CD4-positive, alpha-beta T cell treated with Interleukin-17A for 1 hour (primary cell): ENCODE measurements at regions not wholly inside any gene's neighbourhood (a gene's known extent, or its start where the extent isn't known, plus 50 kb on each side); places are given as distances from the start of the nearest gene placed in this dataset.

ENCODE experiments used
- DNase-seq: peaks from one replicate; pipeline ENCODE4 v3.0.0-alpha.2; 2020

DNA sequence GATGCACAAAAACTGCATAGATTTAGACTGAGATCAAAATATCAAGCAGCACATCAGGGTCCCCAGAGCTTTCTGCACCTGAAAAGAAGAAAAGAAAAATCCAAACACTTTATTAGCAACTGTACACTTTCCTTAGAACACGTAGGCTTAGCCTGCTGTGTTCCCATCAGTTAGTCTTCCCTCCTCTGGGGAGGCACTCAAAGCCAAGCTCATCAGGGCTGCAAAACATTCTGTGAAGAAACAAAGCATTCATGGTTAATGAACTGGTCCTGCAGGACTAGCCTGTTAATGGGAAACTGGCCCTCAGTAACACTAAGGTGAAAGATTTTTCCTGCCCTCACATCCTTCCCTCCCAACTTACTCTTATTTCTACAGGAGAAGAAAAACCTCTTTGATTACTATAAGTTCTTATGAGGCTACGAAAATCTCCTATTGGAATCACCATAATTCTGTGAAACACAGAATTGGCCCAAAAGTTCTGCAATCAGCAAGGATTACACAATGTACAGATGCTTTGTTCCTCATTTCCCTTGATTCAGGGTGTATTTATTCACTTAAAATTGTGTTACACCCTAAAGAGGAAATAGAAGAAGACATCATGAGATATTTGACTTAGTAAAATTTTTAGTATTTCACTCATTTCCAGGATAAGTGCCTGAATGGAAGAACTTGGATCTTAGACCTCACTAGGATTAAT, 901.0 kb upstream of the MAP3K7 start:
- DNase-seq: no peak

DNA sequence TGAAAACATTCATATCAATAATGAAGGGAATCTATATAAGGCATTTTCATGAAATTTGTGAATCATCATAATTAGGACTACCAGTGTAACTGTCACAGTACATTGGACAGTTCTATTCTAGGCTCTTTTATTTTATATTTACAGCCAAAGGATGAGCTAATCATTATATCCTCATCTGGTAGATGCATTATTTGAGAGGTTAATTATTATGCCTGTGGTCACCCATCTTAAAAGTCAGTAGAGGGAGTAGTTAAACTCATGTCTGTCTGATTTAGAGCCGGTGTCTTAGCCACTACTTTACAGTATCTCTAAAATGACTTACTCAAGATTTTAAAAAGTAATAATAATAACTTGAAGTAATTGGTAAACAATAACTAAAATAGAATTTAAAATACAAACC, 899.3 kb upstream of the MAP3K7 start:
- no peak for DNase-seq

DNA sequence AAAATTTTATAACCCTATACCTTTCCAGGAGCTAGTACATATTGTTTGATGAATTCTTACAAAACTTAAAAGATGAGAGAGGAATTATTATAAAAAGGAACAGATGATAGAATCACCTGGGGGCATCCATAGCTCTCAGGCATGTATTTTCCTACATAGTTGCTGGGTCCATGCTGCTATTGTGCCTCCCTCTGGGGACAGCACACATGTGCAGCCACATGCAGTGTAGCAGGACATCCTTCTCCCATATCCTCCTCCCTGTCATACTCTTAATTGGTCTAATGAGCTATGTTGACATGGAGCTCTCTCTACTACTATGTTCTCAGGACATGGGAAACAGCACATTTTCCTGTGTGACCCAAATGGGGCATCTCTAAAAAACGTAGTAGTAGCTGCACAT, 898.2 kb upstream of the MAP3K7 start:
- DNase-seq: no peak

DNA sequence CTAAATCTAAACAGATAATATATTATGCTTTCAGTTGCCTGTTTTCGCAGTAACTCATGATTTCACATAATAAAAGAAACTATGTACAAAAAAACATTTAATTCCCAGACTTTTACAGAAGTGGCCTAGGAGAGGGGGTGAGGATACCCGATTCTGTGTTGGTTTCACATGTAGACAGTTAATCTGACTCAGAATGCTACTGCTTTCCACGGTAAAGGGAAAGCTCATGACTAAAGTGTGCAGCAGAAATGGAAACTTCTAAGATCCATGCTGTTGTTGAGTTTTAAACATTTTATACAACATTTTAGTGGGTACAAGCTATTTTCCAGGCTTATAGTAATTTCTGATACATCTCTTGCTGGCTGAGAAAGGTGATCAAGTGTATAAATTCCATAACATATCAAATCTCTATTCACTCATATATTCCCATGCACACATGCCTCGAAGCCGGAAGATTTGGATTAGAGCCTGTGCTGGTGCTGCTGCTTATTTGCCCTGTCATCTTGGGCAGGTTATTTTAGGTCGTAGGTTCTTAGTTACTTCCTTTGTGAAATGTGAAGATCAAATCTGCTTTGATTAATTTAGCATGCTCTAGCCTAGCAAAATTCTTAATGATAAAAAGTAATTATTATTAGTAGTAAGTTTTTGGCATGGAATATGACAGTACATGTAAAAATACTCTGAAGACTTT, 896.7 kb upstream of the MAP3K7 start:
- DNase-seq: no peak

DNA sequence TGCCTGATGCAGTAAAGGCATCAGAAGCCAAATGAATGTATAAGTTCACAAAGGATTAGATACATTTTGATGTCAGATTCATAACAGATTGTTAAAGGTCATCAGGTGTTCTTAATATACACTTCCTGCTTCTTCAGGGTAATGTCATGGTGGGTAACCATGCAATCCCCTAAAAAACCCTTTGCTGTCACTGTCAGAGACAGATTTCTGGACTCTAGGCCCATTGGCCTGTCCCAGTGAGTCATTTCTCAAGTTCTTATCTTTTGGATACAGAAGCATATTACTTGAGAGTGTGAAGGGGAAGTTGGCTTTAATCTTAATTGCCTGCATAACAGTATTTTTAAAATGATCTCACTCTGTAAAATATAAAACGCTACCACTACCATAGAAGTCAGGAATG, 895.6 kb upstream of the MAP3K7 start:
- no peak for DNase-seq

DNA sequence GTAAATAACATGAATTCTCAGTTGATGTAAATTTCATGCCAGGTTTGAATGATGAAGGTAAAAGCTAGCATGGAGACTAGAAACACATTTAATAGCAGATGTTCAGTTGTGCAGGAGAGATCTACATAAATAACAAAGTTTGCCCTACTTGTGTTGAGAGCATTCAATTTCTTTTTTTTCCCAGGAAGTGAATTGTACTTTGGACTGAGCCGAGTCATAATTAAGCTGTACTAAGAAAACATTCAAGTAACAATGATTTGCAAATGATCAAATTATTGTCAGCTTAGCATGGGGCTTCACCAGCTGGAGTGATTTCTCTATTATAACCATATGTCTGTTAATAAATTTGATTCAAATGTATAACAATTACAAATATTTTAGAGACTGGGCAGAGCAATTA, 893.5 kb upstream of the MAP3K7 start:
- DNase-seq: no peak

DNA sequence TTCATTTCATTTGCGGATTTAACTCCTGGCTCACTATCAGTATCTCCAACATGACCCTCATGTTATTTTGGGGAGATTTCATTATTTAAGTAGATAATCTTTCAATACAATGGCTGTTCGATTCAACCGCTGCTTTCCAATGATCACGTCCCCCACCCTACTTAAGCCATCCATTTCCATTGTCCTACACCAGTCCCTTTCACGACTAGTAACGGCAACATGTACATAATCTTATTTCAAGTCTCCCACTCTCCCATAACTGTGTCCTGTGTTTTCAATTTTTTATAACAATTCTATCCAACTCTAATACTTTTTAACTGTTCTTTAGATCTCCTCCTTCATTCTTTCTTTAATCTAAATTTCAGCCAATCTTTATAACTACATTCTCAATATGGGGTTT, 890.8 kb upstream of the MAP3K7 start:
- no peak for DNase-seq

DNA sequence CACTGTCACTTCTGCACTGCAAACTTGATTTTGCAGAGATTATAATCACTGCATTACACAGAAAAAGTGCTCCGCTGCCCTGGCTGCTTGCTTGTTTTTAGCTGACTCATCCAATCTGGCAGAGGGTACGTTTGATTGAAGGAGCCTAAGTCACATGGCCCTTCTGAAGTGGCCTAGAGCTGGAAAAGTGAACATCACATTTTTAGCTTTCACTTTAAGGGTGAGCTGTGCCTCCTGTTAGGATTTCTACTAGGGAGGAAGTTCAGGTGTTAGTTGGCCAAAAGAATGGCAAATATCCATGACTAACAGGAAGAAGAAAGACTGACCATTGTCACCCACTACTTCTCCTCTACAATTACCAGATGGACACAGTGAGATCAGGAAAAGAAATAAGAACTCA, 889.1 kb upstream of the MAP3K7 start:
- DNase-seq: no peak

DNA sequence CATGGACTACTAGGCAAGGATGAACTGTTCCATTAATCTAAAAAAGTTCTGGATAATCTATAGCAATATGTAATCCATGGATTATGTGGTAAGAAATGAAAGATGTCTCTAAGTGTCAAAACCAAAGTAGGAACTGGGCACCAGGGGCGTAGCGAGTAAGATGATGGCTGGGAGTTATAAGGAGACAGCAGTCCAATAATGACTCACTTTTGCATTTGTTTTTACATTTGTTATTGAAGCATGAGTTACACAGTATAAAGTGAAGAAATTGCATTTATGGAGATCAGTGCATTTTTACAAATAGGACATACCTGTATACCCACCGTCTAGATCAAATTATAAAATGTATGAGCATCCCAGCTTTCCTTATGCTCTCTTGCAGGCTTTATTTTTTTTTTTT, 878.5 kb upstream of the MAP3K7 start:
- no peak for DNase-seq

DNA sequence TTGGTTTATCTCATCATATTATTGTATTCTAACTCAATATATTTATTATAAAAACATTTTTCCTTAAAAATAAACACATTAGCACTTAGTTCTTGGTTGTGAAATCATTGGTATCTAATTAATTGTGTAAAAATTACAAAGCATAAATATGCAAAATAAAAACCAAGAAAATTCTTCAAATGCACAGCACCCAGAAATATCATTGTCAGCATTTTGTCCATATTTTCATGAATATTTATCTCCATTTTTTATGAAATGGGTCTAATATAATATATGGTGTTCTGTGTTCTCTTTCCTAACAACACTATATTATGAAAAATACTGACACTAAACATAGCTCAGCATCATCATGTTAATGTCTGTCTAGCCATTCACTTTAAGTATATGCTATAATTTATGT, 877.8 kb upstream of the MAP3K7 start:
- DNase-seq: no peak

DNA sequence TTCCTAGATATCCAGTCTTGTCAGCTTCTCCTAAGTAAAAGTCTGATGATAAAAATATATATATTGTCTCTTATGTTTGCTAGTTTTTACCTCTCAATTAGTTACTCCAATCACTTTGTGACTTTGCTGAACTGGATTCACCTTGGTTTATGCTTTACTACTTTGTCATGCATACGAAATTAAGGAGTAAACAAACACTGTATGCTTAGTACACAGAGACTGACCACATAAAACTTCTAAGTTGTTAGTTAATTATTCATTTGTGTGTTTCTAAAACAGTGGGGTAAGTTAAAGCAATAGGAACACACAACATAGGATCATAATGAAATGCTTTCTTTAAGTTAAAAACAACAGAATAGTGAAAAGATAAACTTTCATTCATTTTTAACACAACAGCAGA, 877.3 kb upstream of the MAP3K7 start:
- no peak for DNase-seq

DNA sequence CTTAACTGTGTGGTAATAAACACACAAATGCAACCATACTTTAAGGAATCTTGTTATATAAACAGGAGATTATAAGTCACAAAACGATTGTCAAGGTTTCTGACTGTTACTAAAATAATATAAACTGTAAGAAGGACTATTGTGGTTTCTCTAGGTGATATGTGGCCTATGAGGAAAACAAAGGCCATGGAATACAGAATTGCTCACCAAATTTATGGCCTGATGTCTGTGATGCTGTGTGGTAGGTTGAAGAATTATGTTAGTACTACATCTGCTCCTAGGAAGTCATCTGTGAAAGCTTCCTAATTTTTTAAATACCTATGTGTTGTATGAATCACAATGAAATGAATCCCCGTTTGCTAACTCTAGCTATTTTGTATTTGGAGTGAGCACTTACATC, 875.4 kb upstream of the MAP3K7 start:
- DNase-seq: no peak

DNA sequence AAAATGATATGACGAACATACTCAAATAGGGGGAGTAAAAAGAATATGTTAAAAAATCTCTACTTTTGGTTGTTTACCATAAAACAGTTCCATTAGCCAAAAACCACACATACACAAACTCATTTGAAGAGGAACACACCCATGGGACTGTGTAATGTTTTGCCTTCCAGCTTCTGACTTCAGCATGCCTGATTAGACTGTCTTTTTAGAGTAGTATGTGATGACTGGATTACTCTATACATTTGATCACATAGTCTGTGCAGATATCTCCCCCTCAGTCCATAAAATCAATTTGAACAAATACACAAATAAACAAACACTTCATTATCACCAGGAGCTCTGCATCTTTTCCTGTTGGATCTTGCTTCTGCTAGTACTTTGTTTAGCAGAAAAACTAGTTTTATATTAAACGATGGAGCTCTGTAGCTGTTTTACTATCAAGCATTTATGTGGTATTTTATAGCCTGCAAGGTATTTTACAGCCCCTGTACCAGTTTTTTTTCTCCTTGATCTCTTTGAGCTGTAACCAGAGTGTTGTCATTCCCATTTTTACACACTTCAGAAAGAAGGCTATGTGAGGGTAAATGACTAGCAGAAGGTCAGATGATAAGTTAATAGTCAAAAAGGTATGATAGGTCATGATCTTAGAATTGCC, 866.5 kb upstream of the MAP3K7 start:
- no peak for DNase-seq

DNA sequence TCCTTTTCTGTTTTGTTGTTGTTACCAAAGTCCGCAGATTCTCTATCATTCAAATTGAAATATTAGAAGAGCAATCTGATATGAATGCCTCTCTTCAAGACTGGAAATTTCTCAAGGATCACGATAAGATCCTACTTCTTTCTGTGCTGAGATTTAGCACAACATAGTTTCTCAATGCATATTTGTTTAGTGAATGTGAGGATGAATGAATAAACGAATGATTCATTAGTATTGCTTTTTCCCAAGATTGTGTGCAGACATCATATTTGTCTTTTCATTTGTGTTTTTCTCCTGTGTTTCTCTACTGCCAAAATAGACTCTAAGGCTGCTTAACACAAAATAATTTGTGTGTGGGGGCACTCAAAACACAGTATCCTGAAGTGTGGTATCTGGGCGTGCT, 862.7 kb upstream of the MAP3K7 start:
- no peak for DNase-seq

DNA sequence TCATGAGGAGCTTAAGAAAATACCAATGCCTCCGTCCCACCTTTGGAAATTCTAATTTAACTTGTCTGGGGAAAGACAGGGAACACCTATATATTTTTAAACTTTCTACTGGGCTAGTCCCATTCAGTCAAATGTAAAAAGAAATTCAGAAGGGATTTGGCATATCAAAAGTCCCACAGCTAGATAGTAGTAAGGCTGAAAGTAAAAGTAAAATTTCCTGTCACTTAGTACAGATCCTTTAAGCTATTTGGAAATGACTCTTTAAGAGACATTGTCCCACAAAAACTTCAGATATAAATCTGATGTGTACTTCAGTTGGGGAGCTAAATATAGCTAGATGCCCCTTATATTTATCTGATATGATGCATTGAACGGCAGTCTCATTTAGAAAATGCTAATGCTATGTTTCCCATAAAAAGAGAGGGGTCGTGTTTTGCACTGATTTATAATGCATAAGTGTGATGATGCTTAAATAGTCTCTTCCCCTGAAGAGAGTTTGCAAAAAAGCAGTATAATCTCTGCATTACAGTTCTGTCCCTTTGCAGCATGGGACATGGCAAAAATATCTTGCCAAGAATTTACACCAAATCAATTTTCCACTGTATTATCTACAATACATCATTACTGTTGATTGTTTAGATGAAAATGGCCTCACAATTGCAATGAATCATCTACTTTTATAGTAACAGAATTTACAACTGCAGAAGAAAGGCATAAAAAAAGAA, 860.8 kb upstream of the MAP3K7 start:
- no peak for DNase-seq

DNA sequence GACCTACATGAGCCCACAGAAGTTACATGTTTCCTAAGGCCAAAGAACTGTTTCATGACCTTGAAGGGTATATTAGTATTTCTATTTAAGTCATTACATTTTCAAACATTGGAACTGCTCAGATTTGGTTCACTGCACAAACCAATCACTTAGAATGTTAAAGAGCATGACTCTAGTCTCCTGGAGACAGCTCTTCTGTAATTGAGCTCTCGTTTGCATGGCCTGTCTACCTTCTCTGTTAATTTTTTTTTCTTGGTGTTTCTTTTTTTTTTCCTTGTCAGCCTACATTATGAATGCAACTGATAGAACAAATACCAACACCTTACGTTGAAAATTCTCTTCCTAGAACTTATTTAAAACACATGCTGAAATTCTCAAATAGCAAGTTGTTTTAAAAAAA, 860.2 kb upstream of the MAP3K7 start:
- DNase-seq: no peak

DNA sequence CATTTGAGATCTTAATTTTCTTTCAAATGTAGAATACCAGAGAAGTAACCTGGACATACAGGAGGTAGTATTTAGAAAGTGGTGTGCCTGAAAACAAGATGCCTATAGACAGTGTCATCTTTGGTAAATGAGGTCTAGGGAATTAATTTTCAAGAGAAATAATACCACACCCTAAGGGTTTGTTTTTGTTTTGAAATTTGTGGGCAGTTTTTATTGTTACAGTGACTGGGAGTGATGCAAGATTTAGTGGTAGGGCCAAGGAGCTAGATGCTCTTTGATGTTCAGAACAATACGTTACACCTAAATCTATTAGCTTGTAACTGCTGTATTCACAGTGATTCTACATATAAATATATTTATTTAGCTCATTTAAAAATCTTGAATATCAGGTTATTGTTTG, 856.5 kb upstream of the MAP3K7 start:
- DNase-seq: no peak

DNA sequence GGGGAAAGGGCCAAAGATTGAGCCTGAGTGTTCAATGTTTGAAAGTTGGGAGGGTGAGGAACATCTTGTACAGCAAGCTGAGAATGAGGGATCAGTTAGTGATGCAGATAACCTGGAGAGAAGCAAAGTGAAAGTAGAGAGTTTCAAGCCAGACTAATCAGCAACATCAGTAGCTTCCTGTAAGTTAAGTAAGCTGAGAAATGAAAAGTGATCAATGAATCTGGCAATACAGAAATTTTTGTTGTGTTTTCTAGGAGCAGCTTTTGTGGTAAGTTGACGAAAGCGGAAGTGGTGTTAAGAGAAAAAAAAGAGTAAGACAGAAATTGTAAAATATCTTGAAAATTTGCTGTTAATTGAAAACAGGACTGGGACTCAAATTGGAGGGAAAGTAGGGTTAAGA, 855.5 kb upstream of the MAP3K7 start:
- DNase-seq: no peak

DNA sequence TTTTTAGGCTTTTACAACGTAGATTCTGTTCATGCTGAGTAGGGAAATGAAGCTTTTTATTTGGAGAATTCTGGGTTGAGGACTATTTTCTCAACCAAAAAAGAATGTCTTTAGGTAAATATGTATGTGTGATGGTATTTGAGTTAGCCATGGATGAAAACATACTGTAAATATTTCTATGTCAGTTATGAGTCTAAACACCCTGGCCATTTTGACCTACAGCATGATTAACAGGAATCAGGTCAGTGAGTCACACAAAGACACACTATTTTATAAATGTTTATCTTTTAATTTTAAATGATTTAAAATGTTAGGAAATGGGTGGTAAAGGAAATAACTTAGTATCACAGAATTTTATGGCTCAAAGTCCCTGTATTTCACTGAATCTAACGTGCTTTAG, 851.7 kb upstream of the MAP3K7 start:
- DNase-seq: no peak

DNA sequence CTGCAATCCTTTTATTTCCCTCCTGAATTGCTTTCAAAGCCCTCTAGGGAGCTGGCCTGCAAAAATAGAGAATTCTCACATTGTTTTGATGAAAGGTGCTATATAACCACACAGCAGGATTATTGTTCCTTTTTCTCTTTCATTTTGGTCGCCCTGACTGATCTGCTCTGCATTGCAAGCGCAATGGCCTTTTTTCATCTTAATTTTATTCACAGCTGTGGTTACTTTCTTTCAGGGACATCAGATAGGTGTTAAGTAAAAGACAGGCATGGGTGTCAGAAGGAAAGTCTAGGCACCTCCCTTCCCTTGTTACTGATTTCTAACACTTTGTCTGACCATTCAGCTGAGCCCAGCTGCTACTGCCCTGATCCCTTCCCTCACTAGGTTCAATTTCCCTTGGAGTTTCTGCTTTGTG, 850.5 kb upstream of the MAP3K7 start:
- DNase-seq: no peak

DNA sequence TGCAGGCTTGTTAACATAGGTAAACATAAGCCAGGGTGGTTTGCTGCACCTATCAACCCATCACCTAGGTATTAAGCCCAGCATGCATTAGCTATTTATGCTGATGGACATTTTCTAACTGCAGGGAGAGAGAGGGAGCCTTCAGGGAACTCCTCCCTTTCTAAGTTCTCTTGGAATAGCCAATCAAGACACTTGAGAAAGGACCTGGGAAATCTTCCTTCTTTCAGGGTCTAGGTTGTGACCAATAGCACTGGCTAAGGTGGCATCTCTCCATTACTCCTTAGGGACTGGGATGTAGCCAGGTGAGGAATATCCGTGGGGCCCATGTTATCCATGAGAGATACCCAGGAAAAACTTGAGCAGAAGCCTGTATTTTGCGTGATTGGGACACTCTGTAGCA, 849.6 kb upstream of the MAP3K7 start:
- DNase-seq: no peak

DNA sequence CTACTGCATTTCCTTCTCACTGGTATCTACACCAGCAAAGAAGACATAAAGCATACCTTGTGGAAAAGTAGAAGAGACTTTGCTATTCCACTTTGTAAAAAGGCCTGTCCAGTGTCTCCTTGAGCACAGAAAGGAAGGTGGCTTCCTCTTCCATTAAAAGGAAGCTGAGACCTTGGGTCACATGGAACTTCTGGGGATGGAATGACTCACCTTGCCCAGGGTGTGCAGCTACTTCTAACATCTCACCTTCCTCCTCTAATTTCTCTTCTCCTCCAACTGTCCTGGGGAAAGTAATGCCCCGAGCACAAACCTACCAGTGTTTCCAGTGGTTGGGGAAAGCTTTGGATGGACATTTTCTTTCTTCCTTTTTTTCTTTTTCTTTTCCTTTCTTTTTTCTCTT, 848.8 kb upstream of the MAP3K7 start:
- DNase-seq: no peak

DNA sequence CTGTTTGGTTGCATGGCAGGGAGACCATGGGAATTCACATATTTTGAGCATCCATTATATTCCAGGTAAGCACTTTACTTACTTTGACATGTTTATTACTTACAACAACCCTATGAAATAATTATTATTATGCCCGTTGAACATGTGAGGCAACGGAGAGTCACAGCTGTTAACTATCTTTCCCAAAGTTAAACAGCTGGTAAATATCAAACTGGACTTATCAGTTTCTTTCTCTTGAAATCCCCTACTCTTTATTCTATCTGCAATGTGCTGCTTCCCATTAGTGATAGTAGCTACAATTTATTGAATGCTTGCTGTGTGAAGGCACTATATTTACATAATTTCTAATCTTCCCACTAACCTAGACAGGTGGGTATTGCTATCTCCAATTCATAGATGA, 847.7 kb upstream of the MAP3K7 start:
- no peak for DNase-seq
